ENCODE measurements at regions not wholly inside any gene's neighbourhood (a gene's known extent, or its start where the extent isn't known, plus 50 kb on each side); places are given as distances from the start of the nearest gene placed in this dataset.

- ATAC-seq: no peak
- intact Hi-C loops (cut with DNase I): loop anchor here in 1 of 2 donors (10.0 kb wide), 1 partner anchor 972 kb away; no protein-coding TSS in a partner anchor
- TF ChIP-seq CTCF (IDR thresholded peaks at IDR 0.05): no peak
These were observed 750.6 kb downstream of the DIAPH3 start for GRCh38 chr13:59413126-59413525.

GRCh38 chr13:59414006-59414405 is 749.7 kb downstream of the DIAPH3 start:
- 44 to 60% (median 47%) methylated on average over 1 of the region's 1 CpG for WGBS, 3 donors
- Histone ChIP-seq H3K4me3 (no peak overlapping the region), H3K4me1 (no peaks in the 10 kb centered on the region), H3K9me3 (no peaks in the 10 kb centered on the region), H3K27me3 (ENCODE audit: insufficient read depth in 3 of 3, low read length in 2 of 3) (peaks cover 0 to 4% (median 0%) of the 10 kb centered on the region in 3 donors), H3K27ac (no peak overlapping the region), H3K36me3 (ENCODE audit: insufficient read depth in 1 of 2, low read depth in 1 of 2) (no peaks in the 10 kb centered on the region)
- DNase-seq (no peak), ATAC-seq (no peak)
- no peak for TF ChIP-seq CTCF (IDR thresholded peaks at IDR 0.05)
- intact Hi-C loops (cut with DNase I): loop anchor here in 1 of 2 donors (10.0 kb wide), 1 partner anchor 971 kb away; no protein-coding TSS in a partner anchor

More at GRCh38 chr13:59413126-59413525, 750.6 kb downstream of the DIAPH3 start:
- Histone ChIP-seq H3K9me3 (no peaks in the 10 kb centered on the region), H3K27ac (no peak overlapping the region), H3K4me3 (no peak overlapping the region), H3K27me3 (ENCODE audit: insufficient read depth in 3 of 3, low read length in 2 of 3) (peaks cover 0 to 4% (median 0%) of the 10 kb centered on the region in 3 donors), H3K36me3 (ENCODE audit: insufficient read depth in 1 of 2, low read depth in 1 of 2) (no peaks in the 10 kb centered on the region), H3K4me1 (no peaks in the 10 kb centered on the region)
- no peak for DNase-seq

- WGBS, 3 donors: 84 to 89% (median 84%) methylated on average over 5 of the region's 5 CpGs
- intact Hi-C loops (cut with DNase I): loop anchor here in 1 of 2 donors (10.0 kb wide), 1 partner anchor 969 kb away; no protein-coding TSS in a partner anchor
- no peaks in the 10 kb centered on the region for H3K4me1 ChIP-seq
- no peak for ATAC-seq
- no peak for DNase-seq
- H3K27ac ChIP-seq: no peak overlapping the region
- H3K4me3 ChIP-seq: no peak overlapping the region
- TF ChIP-seq CTCF (IDR thresholded peaks at IDR 0.05): no peak
- no peaks in the 10 kb centered on the region for H3K36me3 ChIP-seq (ENCODE audit: insufficient read depth in 1 of 2, low read depth in 1 of 2)
- no peaks in the 10 kb centered on the region for H3K9me3 ChIP-seq
- H3K27me3 ChIP-seq (ENCODE audit: insufficient read depth in 3 of 3, low read length in 2 of 3): peaks cover 0 to 4% (median 1%) of the 10 kb centered on the region in 3 donors
These were observed 748.2 kb downstream of the DIAPH3 start for GRCh38 chr13:59415498-59415897.

GRCh38 chr13:59416561-59416960 is 747.2 kb downstream of the DIAPH3 start:
- H3K4me3 ChIP-seq: no peak overlapping the region
- ATAC-seq: no peak
- TF ChIP-seq CTCF (IDR thresholded peaks at IDR 0.05): no peak
- no peak overlapping the region for H3K27ac ChIP-seq
- peaks cover 0 to 4% (median 1%) of the 10 kb centered on the region in 3 donors for H3K27me3 ChIP-seq (ENCODE audit: insufficient read depth in 3 of 3, low read length in 2 of 3)
- no peaks in the 10 kb centered on the region for H3K36me3 ChIP-seq (ENCODE audit: insufficient read depth in 1 of 2, low read depth in 1 of 2)
- no peak for DNase-seq
- H3K9me3 ChIP-seq: no peaks in the 10 kb centered on the region
- intact Hi-C loops (cut with DNase I): loop anchor here in 1 of 2 donors (10.0 kb wide), 1 partner anchor 968 kb away; no protein-coding TSS in a partner anchor
- 87 to 97% (median 89%) methylated on average over 2 of the region's 2 CpGs for WGBS, 3 donors
- H3K4me1 ChIP-seq: no peaks in the 10 kb centered on the region

GRCh38 chr13:59422646-59423045 is 741.1 kb downstream of the DIAPH3 start:
- intact Hi-C loops (cut with DNase I): no loop called here
- no peaks in the 10 kb centered on the region for H3K4me1 ChIP-seq
- H3K27me3 ChIP-seq (ENCODE audit: insufficient read depth in 3 of 3, low read length in 2 of 3): peaks cover 0 to 1% (median 0%) of the 10 kb centered on the region in 3 donors
- H3K27ac ChIP-seq: no peak overlapping the region
- no peaks in the 10 kb centered on the region for H3K9me3 ChIP-seq
- H3K4me3 ChIP-seq: no peak overlapping the region
- H3K36me3 ChIP-seq (ENCODE audit: insufficient read depth in 1 of 2, low read depth in 1 of 2): no peaks in the 10 kb centered on the region
- ATAC-seq (no peak), DNase-seq (no peak)
- TF ChIP-seq CTCF (IDR thresholded peaks at IDR 0.05): no peak
- WGBS, 3 donors: 47 to 59% (median 49%) methylated on average over 4 of the region's 4 CpGs

Measured in psoas muscle (tissue), 7 donors.